Heart left ventricle (tissue), 16 donors: ENCODE measurements at regions not wholly inside any gene's neighbourhood (a gene's known extent, or its start where the extent isn't known, plus 50 kb on each side); places are given as distances from the start of the nearest gene placed in this dataset.

Source experiments
- ATAC-seq, 4 donors: fragments of 200-7000 bp; cut with Tn5 transposase; one replicate each; pipeline ENCODE4 v1.9.1; 2020 to 2022; ENCODE audit warnings: moderate library complexity in 4 of 4, mild to moderate bottlenecking in 3 of 4, moderate number of reproducible peaks in 1 of 4
- DNase-seq, 5 donors: peaks; one replicate each; pipeline ENCODE4 v3.0.0-alpha.2; 2020
- H3K27ac ChIP-seq, 12 donors: fragments of 200-600 bp; sonication (generic) in 4 of 12; one replicate each; pipeline versions ENCODE4 v1.5.0 to v1.8.0; 2016 to 2022; ENCODE audit warnings: mild to moderate bottlenecking in 2 of 12
- H3K27me3 ChIP-seq, 9 donors: fragments of 200-600 bp; sonication (generic) in 2 of 9; one replicate each; pipeline versions ENCODE4 v1.5.1 to v1.8.0; 2016 to 2022; ENCODE audit warnings: mild to moderate bottlenecking in 3 of 9
- H3K36me3 ChIP-seq, 9 donors: fragments of 200-600 bp; sonication (generic) in 2 of 9; one replicate each; pipeline versions ENCODE4 v1.5.0 to v1.8.0; 2018 to 2022; ENCODE audit warnings: mild to moderate bottlenecking in 2 of 9
- H3K4me1 ChIP-seq, 12 donors: fragments of 200-600 bp; sonication (generic) in 4 of 12; one replicate each; pipeline versions ENCODE4 v1.5.0 to v1.8.0; 2016 to 2022; ENCODE audit warnings: mild to moderate bottlenecking in 3 of 12
- H3K4me3 ChIP-seq, 12 donors: fragments of 200-600 bp; sonication (generic) in 4 of 12; one replicate each; pipeline versions ENCODE4 v1.5.0 to v1.8.0; 2017 to 2022; ENCODE audit warnings: mild to moderate bottlenecking in 9 of 12, moderate library complexity in 4 of 12
- H3K9me3 ChIP-seq, 12 donors: fragments of 200-600 bp; sonication (generic) in 4 of 12; one replicate each; pipeline versions ENCODE4 v1.5.0 to v1.8.0; 2016 to 2022; ENCODE audit warnings: mild to moderate bottlenecking in 1 of 12
- CTCF ChIP-seq, 12 donors: fragments of 200-600 bp; sonication (generic) in 4 of 12; IDR thresholded peaks; one replicate each; pipeline versions ENCODE4 v1.5.0 to v1.8.0; 2018 to 2022; ENCODE audit warnings: antibody characterized with exemption in 12 of 12, mild to moderate bottlenecking in 5 of 12
- POLR2A ChIP-seq, 2 donors: fragments of 450-650 bp; IDR thresholded peaks; one replicate each; pipeline ENCODE4 v1.6.1; 2017; ENCODE audit warnings: antibody characterized with exemption in 2 of 2, mild to moderate bottlenecking in 2 of 2, moderate library complexity in 2 of 2
- WGBS, 4 donors: extraction: QIAGEN DNeasy Blood & Tissue Kit in 2 of 4; methylation state at CpG; one replicate each; pipeline versions ENCODE4 v1.1.5 to v1.1.7; 2013 to 2018; 5-methylcytosine and 5-hydroxymethylcytosine counted together
- intact Hi-C, 10 donors: fragments of 100-400 bp; cut with DNase I; formaldehyde crosslinking; loops; one replicate each; pipeline versions ENCODE4 v1.11.1 to v1.14.2; 2022
- donor health status: ischemic (EF 13 %, LVEDD 7.1; RV severe dilation, severe dysfunction).
- donor health status: healthy with polysubstance abuse.
- donor health status: DM: no; HTN: yes; CAD: no.
- donor health status: DM: no; HTN: no; CAD: no.
- donor health status: ischemic (EF 25% LVEDD 6.9; RV normal size, moderate dysfunction).
- donor health status: ischemic (EF 25% LVEDD 5.7; RV mildly dilated, moderate dysfunction).
- donor health status: healthy.
- donor health status: DM: yes; HTN: yes; CAD: no.
- donor health status: ischemic (EF 35%, LVEDD 5.7; RV mildly dilated, moderate dysfunction).
- donor health status: nonischemic (EF 11% LVEDD 7.7; RV severe dilation, severe dysfunction).
- donor health status: DM: yes; HTN: yes; CAD: no.
- donor health status: PGD.
- donor health status: ischemic (EF 29% LVEDD 5.4; RV normal size, mild dysfunction).
- donor health status: nonischemic (EF 23%, LVEDD 6.1; RV moderate dilation, normal function).

- intact Hi-C loops = no loop called here
- no peak overlapping the region for H3K27ac ChIP-seq
- 85 to 92% (median 88%) methylated on average over 4 of the region's 4 CpGs for WGBS, 4 donors
- no peaks in the 10 kb centered on the region for H3K9me3 ChIP-seq
- TF ChIP-seq POLR2A (IDR thresholded peaks at IDR 0.05) (no peak), CTCF (IDR thresholded peaks at IDR 0.05) (no peak)
- no peak overlapping the region for H3K4me3 ChIP-seq
- no peaks in the 10 kb centered on the region for H3K4me1 ChIP-seq
- H3K27me3 ChIP-seq = no peaks in the 10 kb centered on the region
- H3K36me3 ChIP-seq = no peaks in the 10 kb centered on the region
- ATAC-seq = no peak
- no peak for DNase-seq
These were observed 523.3 kb downstream of the CMPK2 start for GRCh38 chr2:6342273-6342920.

- no peak for ATAC-seq
- Histone ChIP-seq H3K27me3 (no peaks in the 10 kb centered on the region), H3K36me3 (no peaks in the 10 kb centered on the region), H3K4me1 (no peaks in the 10 kb centered on the region), H3K27ac (no peak overlapping the region), H3K4me3 (no peak overlapping the region), H3K9me3 (no peaks in the 10 kb centered on the region)
- DNase-seq = no peak
- intact Hi-C loops = no loop called here
- WGBS, 4 donors = 83 to 87% (median 86%) methylated on average over 5 of the region's 5 CpGs
- TF ChIP-seq POLR2A (IDR thresholded peaks at IDR 0.05) (no peak), CTCF (IDR thresholded peaks at IDR 0.05) (no peak)
These were observed 522.6 kb downstream of the CMPK2 start for GRCh38 chr2:6343076-6343475.

- no peak overlapping the region for H3K27ac ChIP-seq
- H3K9me3 ChIP-seq = no peaks in the 10 kb centered on the region
- DNase-seq (no peak), ATAC-seq (no peak)
- H3K4me1 ChIP-seq = no peaks in the 10 kb centered on the region
- TF ChIP-seq POLR2A (IDR thresholded peaks at IDR 0.05) = no peak
- TF ChIP-seq CTCF (IDR thresholded peaks at IDR 0.05) = no peak
- H3K4me3 ChIP-seq = no peak overlapping the region
- H3K27me3 ChIP-seq = no peaks in the 10 kb centered on the region
- intact Hi-C loops = loop anchor here in 5 of 10 donors (2.0 to 10.0 kb wide), 2 partner anchors 417 to 421 kb away; no protein-coding TSS in a partner anchor
- WGBS, 4 donors = 72 to 91% (median 82%) methylated on average over 5 of the region's 5 CpGs
- H3K36me3 ChIP-seq = no peaks in the 10 kb centered on the region
These were observed 513.5 kb downstream of the CMPK2 start for GRCh38 chr2:6352247-6352646.

GRCh38 chr2:6352906-6353515, 512.7 kb downstream of the CMPK2 start:
- WGBS, 4 donors = 36 to 54% (median 45%) methylated on average over 8 of the region's 8 CpGs
- H3K9me3 ChIP-seq = no peaks in the 10 kb centered on the region
- H3K36me3 ChIP-seq = no peaks in the 10 kb centered on the region
- peak; percentile 18 to 69 (median 47) for DNase-seq
- H3K27me3 ChIP-seq = no peaks in the 10 kb centered on the region
- TF ChIP-seq CTCF (IDR thresholded peaks at IDR 0.05) (peak; percentile 40 to 75 (median 62)), POLR2A (IDR thresholded peaks at IDR 0.05) (no peak)
- no peaks in the 10 kb centered on the region for H3K4me1 ChIP-seq
- peak in 3 of 4 donors; percentile 36 to 61 (median 53) for ATAC-seq
- H3K4me3 ChIP-seq = no peak overlapping the region
- H3K27ac ChIP-seq = no peak overlapping the region
- intact Hi-C loops = loop anchor here in 8 of 10 donors (1.0 to 10.0 kb wide), 3 partner anchors 418 to 420 kb away; no protein-coding TSS in a partner anchor
